MM.1S (cell line): ENCODE measurements at regions not wholly inside any gene's neighbourhood (a gene's known extent, or its start where the extent isn't known, plus 50 kb on each side); places are given as distances from the start of the nearest gene placed in this dataset.
A peak's percentile ranks its signal among the peaks of the same experiment; 100 is the strongest.

ENCODE experiments used
- DNase-seq: peaks from one replicate; pipeline ENCODE4 v3.0.0-alpha.2; 2015
- H2AFZ ChIP-seq: fragments of 300-600 bp; sonication (generic); 2 replicates; pipeline ENCODE4 v1.6.0; 2016; ENCODE audit warnings: antibody characterized with exemption, low read length
- H3F3A ChIP-seq: fragments of 300-600 bp; sonication (generic); 2 replicates; pipeline ENCODE4 v1.6.1; 2016; ENCODE audit warnings: mild to moderate bottlenecking, antibody characterized with exemption, low read length, moderate library complexity, mixed read lengths; ENCODE audit not compliant: insufficient read depth
- H3K27ac ChIP-seq: fragments of 300-600 bp; sonication (generic); 2 replicates; pipeline ENCODE4 v1.5.1; 2016; ENCODE audit warnings: mild to moderate bottlenecking, low read length
- H3K27me3 ChIP-seq: fragments of 300-600 bp; sonication (generic); replicated peaks from 2 replicates; pipeline ENCODE4 v1.6.0; 2016; ENCODE audit warnings: low read length; ENCODE audit not compliant: insufficient read depth
- H3K36me3 ChIP-seq: fragments of 300-600 bp; sonication (generic); replicated peaks from 2 replicates; pipeline ENCODE4 v1.6.1; 2016; ENCODE audit warnings: mild to moderate bottlenecking, low read length, mixed read lengths; ENCODE audit not compliant: insufficient read depth
- H3K4me1 ChIP-seq: fragments of 300-600 bp; sonication (generic); 2 replicates; pipeline ENCODE4 v1.6.1; 2016; ENCODE audit warnings: low read length, mixed read lengths
- H3K4me2 ChIP-seq: fragments of 300-600 bp; sonication (generic); 2 replicates; pipeline ENCODE4 v1.6.0; 2016; ENCODE audit warnings: low read depth, low read length
- H3K4me3 ChIP-seq: fragments of 300-600 bp; sonication (generic); 2 replicates; pipeline ENCODE4 v1.5.1; 2016; ENCODE audit warnings: low read length, mixed read lengths
- H3K79me2 ChIP-seq: fragments of 300-600 bp; sonication (generic); 2 replicates; pipeline ENCODE4 v1.6.1; 2016; ENCODE audit warnings: mixed run types, low read length, mixed read lengths
- H3K9ac ChIP-seq: fragments of 300-600 bp; sonication (generic); 2 replicates; pipeline ENCODE4 v1.6.1; 2016; ENCODE audit warnings: low read length, mixed read lengths
- H3K9me2 ChIP-seq: fragments of 300-600 bp; sonication (generic); replicated peaks from 2 replicates; pipeline ENCODE4 v1.6.1; 2016; ENCODE audit warnings: mild to moderate bottlenecking, low read length, mixed read lengths; ENCODE audit not compliant: insufficient read depth
- H3K9me3 ChIP-seq: fragments of 300-600 bp; sonication (generic); replicated peaks from 2 replicates; pipeline ENCODE4 v1.6.1; 2016; ENCODE audit warnings: mild to moderate bottlenecking, low read length, mixed read lengths; ENCODE audit not compliant: insufficient read depth
- H4K20me1 ChIP-seq: fragments of 300-600 bp; sonication (generic); 2 replicates; pipeline ENCODE4 v1.6.1; 2016; ENCODE audit warnings: mild to moderate bottlenecking, low read length, moderate library complexity, mixed read lengths; ENCODE audit not compliant: insufficient read depth
- CTCF ChIP-seq: fragments of 300-600 bp; sonication (generic); IDR thresholded peaks from 2 replicates; pipeline ENCODE4 v1.5.1; 2016; ENCODE audit warnings: antibody characterized with exemption, low read length, mixed read lengths
- EZH2 ChIP-seq: fragments of 300-600 bp; sonication (generic); optimal IDR thresholded peaks from 2 replicates; pipeline ENCODE3; 2017; ENCODE audit warnings: low read depth, mild to moderate bottlenecking, antibody characterized with exemption, low read length, mixed read lengths
- EZH2phosphoT487 ChIP-seq: fragments of 300-600 bp; sonication (generic); IDR thresholded peaks from 2 replicates; pipeline ENCODE4 v1.6.1; 2018; ENCODE audit warnings: antibody characterized with exemption, low read length

GRCh38 chr3:25901796-25902195 lies 111.9 kb downstream of the OXSM start:
- no peaks in the 10 kb centered on the region for H4K20me1 ChIP-seq
- H3K27ac ChIP-seq = no peak overlapping the region
- H3K4me3 ChIP-seq = no peak overlapping the region
- no peak overlapping the region for H3K4me2 ChIP-seq
- TF ChIP-seq EZH2phosphoT487 (no peak), EZH2 (no peak), CTCF (no peak)
- H3F3A ChIP-seq = no peaks in the 10 kb centered on the region
- H3K4me1 ChIP-seq = no peaks in the 10 kb centered on the region
- no peaks in the 10 kb centered on the region for H3K79me2 ChIP-seq
- H3K27me3 ChIP-seq = no peaks in the 10 kb centered on the region
- no peak overlapping the region for H2AFZ ChIP-seq
- no peaks in the 10 kb centered on the region for H3K9me3 ChIP-seq
- DNase-seq = peak; percentile 13
- no peaks in the 10 kb centered on the region for H3K36me3 ChIP-seq
- H3K9me2 ChIP-seq = no peaks in the 10 kb centered on the region
- no peak overlapping the region for H3K9ac ChIP-seq

- H3K27ac ChIP-seq = no peak overlapping the region
- H3K9me3 ChIP-seq = no peaks in the 10 kb centered on the region
- H3K36me3 ChIP-seq = no peaks in the 10 kb centered on the region
- TF ChIP-seq CTCF = no peak
- no peaks in the 10 kb centered on the region for H3K4me1 ChIP-seq
- H3K9ac ChIP-seq = no peak overlapping the region
- H3F3A ChIP-seq = no peaks in the 10 kb centered on the region
- DNase-seq = no peak
- no peaks in the 10 kb centered on the region for H3K79me2 ChIP-seq
- no peak overlapping the region for H3K4me3 ChIP-seq
- H3K9me2 ChIP-seq = no peaks in the 10 kb centered on the region
- H4K20me1 ChIP-seq = no peaks in the 10 kb centered on the region
- H3K27me3 ChIP-seq = no peaks in the 10 kb centered on the region
- H3K4me2 ChIP-seq = no peak overlapping the region
- no peak overlapping the region for H2AFZ ChIP-seq
These were observed 112.7 kb downstream of the OXSM start for GRCh38 chr3:25902586-25902985.

- Histone ChIP-seq H3K9me2 (no peaks in the 10 kb centered on the region), H4K20me1 (no peaks in the 10 kb centered on the region), H3K79me2 (no peaks in the 10 kb centered on the region), H3K4me3 (no peak overlapping the region), H2AFZ (no peak overlapping the region), H3K36me3 (no peaks in the 10 kb centered on the region), H3K4me1 (no peaks in the 10 kb centered on the region), H3K27ac (no peak overlapping the region), H3K27me3 (no peaks in the 10 kb centered on the region), H3K9ac (no peak overlapping the region), H3K9me3 (no peaks in the 10 kb centered on the region), H3K4me2 (no peak overlapping the region), H3F3A (no peaks in the 10 kb centered on the region)
- DNase-seq = no peak
- no peak for TF ChIP-seq CTCF
- TF ChIP-seq EZH2 = no peak
- no peak for TF ChIP-seq EZH2phosphoT487
These were observed 113.7 kb downstream of the OXSM start for GRCh38 chr3:25903371-25904129.
